ENCODE measurements at regions not wholly inside any gene's neighbourhood (a gene's known extent, or its start where the extent isn't known, plus 50 kb on each side); places are given as distances from the start of the nearest gene placed in this dataset.

- H3K9me3 ChIP-seq, result no peaks in the 10 kb centered on the region
- H3K27ac ChIP-seq, result no peak overlapping the region
- H3K27me3 ChIP-seq, result no peaks in the 10 kb centered on the region
- TF ChIP-seq CTCF (IDR thresholded peaks at IDR 0.05), result no peak
- DNase-seq, result no peak
- H3K4me1 ChIP-seq, result no peaks in the 10 kb centered on the region
- H3K36me3 ChIP-seq, result no peaks in the 10 kb centered on the region
- intact Hi-C loops (cut with DNase I; ENCODE audit: low total_unique reads), result no loop called here
- no peak overlapping the region for H3K4me3 ChIP-seq
Observed at GRCh38 chr9:21684831-21685362, 117.5 kb upstream of the MTAP start.

DNA sequence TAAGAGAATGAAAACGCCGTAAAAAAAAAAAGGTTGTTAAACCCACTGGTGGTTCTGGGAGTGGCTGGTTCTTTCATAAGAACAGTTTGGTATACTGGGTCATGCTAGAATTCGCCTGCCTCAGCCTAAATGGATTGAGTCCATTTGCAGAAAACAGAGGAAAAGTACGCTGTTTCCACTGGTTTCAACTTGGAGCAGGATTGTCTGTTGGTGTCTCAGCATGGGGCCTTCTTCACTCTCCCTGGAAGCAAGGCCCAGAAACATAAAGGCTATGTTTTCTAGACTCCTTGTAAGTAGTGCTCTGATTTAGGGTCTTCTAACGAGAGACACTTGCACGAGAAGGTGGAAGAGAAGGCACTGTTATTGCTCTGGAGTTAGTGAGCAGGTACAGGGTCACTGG is 116.9 kb upstream of the MTAP start:
- intact Hi-C loops (cut with DNase I; ENCODE audit: low total_unique reads), result no loop called here
- no peak overlapping the region for H3K27ac ChIP-seq
- TF ChIP-seq CTCF (IDR thresholded peaks at IDR 0.05), result no peak
- no peaks in the 10 kb centered on the region for H3K27me3 ChIP-seq
- no peak overlapping the region for H3K4me3 ChIP-seq
- H3K36me3 ChIP-seq, result no peaks in the 10 kb centered on the region
- no peak for DNase-seq
- H3K4me1 ChIP-seq, result no peaks in the 10 kb centered on the region
- no peaks in the 10 kb centered on the region for H3K9me3 ChIP-seq

GRCh38 chr9:21686738-21687137 is 115.7 kb upstream of the MTAP start:
- H3K36me3 ChIP-seq, result no peaks in the 10 kb centered on the region
- H3K27me3 ChIP-seq, result no peaks in the 10 kb centered on the region
- H3K9me3 ChIP-seq, result no peaks in the 10 kb centered on the region
- no peak overlapping the region for H3K4me3 ChIP-seq
- intact Hi-C loops (cut with DNase I; ENCODE audit: low total_unique reads), result no loop called here
- no peak for DNase-seq
- no peak overlapping the region for H3K27ac ChIP-seq
- H3K4me1 ChIP-seq, result no peaks in the 10 kb centered on the region
- TF ChIP-seq CTCF (IDR thresholded peaks at IDR 0.05), result no peak

DNA sequence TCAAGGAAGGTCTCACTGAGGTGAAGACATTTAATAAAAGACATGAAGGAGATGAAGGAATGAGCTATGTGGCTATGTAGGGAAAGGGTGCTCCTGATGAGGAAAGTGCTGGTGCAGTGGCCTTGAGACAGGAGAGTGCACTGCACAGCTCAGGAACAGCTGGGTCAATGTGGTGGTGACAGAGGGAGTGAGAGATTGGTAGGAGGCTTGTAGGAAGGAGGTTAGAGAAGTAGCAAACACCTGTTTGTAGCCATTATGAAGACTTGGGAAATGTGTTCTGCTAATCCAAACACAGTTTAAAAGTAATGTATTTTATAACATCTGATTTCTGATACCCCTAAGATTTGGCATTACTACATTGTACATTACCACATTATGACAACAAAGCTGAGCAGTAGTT is 115.1 kb upstream of the MTAP start:
- no peak for TF ChIP-seq CTCF (IDR thresholded peaks at IDR 0.05)
- Histone ChIP-seq H3K4me3 (no peak overlapping the region), H3K36me3 (no peaks in the 10 kb centered on the region), H3K27me3 (no peaks in the 10 kb centered on the region), H3K9me3 (no peaks in the 10 kb centered on the region), H3K4me1 (no peaks in the 10 kb centered on the region), H3K27ac (no peak overlapping the region)
- intact Hi-C loops (cut with DNase I; ENCODE audit: low total_unique reads), result no loop called here
- no peak for DNase-seq

DNA sequence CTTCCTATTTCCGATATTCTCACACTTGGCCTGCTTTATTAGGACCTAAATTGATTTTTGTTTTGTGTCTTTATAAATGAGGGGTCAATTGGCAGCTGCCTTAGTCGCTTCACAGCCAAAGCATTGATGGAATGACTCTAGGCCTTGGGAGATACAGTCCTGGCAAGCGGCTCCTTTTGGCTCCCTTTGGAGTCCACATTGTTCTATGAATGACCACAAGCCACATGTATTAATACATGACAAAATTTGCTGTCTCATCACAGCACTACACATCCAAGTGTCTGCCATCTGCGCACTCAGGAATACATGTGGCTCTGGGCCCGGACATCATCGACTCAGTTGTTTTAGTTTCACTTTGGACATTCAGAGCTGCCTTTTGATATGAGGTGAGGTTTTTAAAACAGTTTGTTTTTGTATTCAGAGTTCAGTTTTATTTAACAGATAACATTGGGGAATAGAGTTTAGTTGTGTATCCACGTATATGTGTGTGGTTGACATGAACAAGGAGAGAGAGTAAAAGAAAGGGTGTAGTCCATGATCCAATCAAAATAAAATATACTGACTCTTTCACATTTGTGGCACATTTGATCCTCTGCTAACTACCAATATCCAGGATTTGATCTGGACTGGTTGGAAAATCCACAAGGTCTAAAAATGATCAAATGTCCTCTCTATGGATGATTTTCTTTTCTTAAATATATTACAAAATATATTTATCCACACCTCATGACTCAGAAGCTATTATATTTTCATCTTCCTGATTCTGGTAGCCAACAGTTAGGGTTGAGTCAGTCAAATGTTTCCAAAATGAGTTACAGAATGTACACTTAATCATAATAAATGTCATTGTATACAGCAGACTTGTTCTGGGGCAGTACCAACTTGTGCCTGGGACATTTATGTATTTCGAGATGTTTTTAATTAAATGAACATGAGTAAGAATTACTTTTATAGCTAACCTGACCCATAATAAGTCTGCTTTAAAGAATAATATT is 114.0 kb upstream of the MTAP start:
- no peaks in the 10 kb centered on the region for H3K27me3 ChIP-seq
- no peaks in the 10 kb centered on the region for H3K9me3 ChIP-seq
- TF ChIP-seq CTCF (IDR thresholded peaks at IDR 0.05), result no peak
- intact Hi-C loops (cut with DNase I; ENCODE audit: low total_unique reads), result no loop called here
- H3K4me1 ChIP-seq, result no peaks in the 10 kb centered on the region
- H3K4me3 ChIP-seq, result no peak overlapping the region
- H3K27ac ChIP-seq, result no peak overlapping the region
- no peak for DNase-seq
- no peaks in the 10 kb centered on the region for H3K36me3 ChIP-seq
